ENCODE measurements at regions not wholly inside any gene's neighbourhood (a gene's known extent, or its start where the extent isn't known, plus 50 kb on each side); places are given as distances from the start of the nearest gene placed in this dataset.
"Not testable (repeated sequence)": the region's sequence is repeated elsewhere in the genome, so short reads cannot be mapped to it uniquely, and the experiment has no call there.

GRCh38 chr5:106423109-106423897 is 1247.4 kb downstream of the EFNA5 start:
- DNase-seq (no peak), ATAC-seq (no peak)

- no peak for DNase-seq
- no peak for ATAC-seq
Measured at GRCh38 chr5:106420102-106420501, 1250.6 kb downstream of the EFNA5 start.

GRCh38 chr5:106418196-106418595 is 1252.5 kb downstream of the EFNA5 start:
- no peak for ATAC-seq
- DNase-seq = no peak

GRCh38 chr5:106417566-106417965 is 1253.2 kb downstream of the EFNA5 start:
- DNase-seq (no peak), ATAC-seq (no peak)

- ATAC-seq = no peak
- DNase-seq = no peak
Measured at GRCh38 chr5:106417163-106417562, 1253.6 kb downstream of the EFNA5 start.

- no peak for DNase-seq
- ATAC-seq = no peak
Measured at GRCh38 chr5:106415541-106415940, 1255.2 kb downstream of the EFNA5 start.

GRCh38 chr5:106414342-106414741 is 1256.4 kb downstream of the EFNA5 start:
- DNase-seq = no peak
- no peak for ATAC-seq

GRCh38 chr5:106412606-106413005 is 1258.1 kb downstream of the EFNA5 start:
- no peak for ATAC-seq

GRCh38 chr5:106408570-106408969 is 1262.2 kb downstream of the EFNA5 start:
- no peak for ATAC-seq
- no peak for DNase-seq

More at GRCh38 chr5:106412606-106413005, 1258.1 kb downstream of the EFNA5 start:
- DNase-seq = no peak

- no peak for DNase-seq
- ATAC-seq = no peak
Measured at GRCh38 chr5:106408141-106408540, 1262.6 kb downstream of the EFNA5 start.

- ATAC-seq (no peak), DNase-seq (no peak)
Measured at GRCh38 chr5:106401561-106401960, 1269.2 kb downstream of the EFNA5 start.

GRCh38 chr5:106399391-106399790 is 1271.3 kb downstream of the EFNA5 start:
- DNase-seq = no peak
- no peak for ATAC-seq

GRCh38 chr5:106397700-106398099 is 1273.0 kb downstream of the EFNA5 start:
- ATAC-seq = no peak
- DNase-seq = no peak

- DNase-seq = no peak
- ATAC-seq = no peak
Measured at GRCh38 chr5:106393276-106393675, 1277.5 kb downstream of the EFNA5 start.

- no peak for DNase-seq
- ATAC-seq = no peak
Measured at GRCh38 chr5:106392766-106393165, 1278.0 kb downstream of the EFNA5 start.

GRCh38 chr5:106387767-106388166 is 1283.0 kb downstream of the EFNA5 start:
- not testable (repeated sequence) for ATAC-seq, DNase-seq

- DNase-seq = no peak
- no peak for ATAC-seq
Measured at GRCh38 chr5:106386287-106386686, 1284.5 kb downstream of the EFNA5 start.

- DNase-seq (no peak), ATAC-seq (no peak)
Measured at GRCh38 chr5:106380736-106381135, 1290.0 kb downstream of the EFNA5 start.

GRCh38 chr5:106376522-106376921 is 1294.2 kb downstream of the EFNA5 start:
- no peak for DNase-seq
- no peak for ATAC-seq

GRCh38 chr5:106374956-106375355 is 1295.8 kb downstream of the EFNA5 start:
- ATAC-seq (no peak), DNase-seq (no peak)

- no peak for ATAC-seq
- no peak for DNase-seq
Measured at GRCh38 chr5:106368021-106368420, 1302.7 kb downstream of the EFNA5 start.

- ATAC-seq = no peak
- no peak for DNase-seq
Measured at GRCh38 chr5:106367281-106367680, 1303.5 kb downstream of the EFNA5 start.

- DNase-seq = no peak
- no peak for ATAC-seq
Measured at GRCh38 chr5:106363578-106363977, 1307.2 kb downstream of the EFNA5 start.

- ATAC-seq = no peak
- no peak for DNase-seq
Measured at GRCh38 chr5:106361905-106362304, 1308.8 kb downstream of the EFNA5 start.
